ENCODE measurements at regions not wholly inside any gene's neighbourhood (a gene's known extent, or its start where the extent isn't known, plus 50 kb on each side); places are given as distances from the start of the nearest gene placed in this dataset.
"Not testable (repeated sequence)": the region's sequence is repeated elsewhere in the genome, so short reads cannot be mapped to it uniquely, and the experiment has no call there.

DNA sequence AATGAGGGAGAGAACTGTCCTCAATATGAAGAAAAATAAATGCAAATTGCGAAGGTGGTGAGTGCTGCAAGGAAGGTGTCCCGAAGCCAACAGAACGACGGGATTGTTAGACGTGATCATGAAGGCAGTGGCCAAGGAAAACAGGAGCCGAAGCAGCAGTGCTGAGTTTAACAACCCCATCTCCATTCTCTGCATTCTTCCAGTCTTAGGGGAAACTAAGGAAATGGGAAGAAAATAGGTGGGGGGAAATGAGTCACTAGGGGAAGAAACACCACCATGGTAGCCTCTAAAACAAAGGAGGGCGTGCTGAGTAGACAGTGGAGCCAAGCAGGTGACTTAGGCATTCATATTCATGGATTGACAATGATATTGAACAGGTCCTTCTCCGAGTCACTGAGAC is 192.2 kb upstream of the AKR1E2 start:
- DNase-seq: no peak

- DNase-seq: no peak
Observed at GRCh38 chr10:4633186-4633585, 192.8 kb upstream of the AKR1E2 start.

DNA sequence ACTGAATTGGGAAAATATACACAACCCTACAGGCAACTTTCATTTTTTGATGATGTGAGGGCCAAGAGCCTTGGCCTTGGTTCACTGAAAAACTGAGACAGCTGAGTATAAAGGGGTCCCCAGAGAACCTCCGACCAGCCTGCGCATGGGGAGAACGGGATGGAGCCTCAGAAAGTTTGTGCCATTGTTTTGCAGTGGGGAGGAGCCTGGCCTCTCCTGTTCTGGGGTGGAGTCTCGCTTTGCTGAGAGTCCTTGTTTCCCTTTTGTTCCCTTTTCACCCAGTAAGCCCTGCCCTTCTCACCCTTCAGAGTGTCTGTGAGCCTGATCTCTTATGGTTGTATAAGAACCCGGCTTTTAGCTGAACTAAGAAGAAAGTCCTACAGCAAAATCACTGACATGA is 193.2 kb upstream of the AKR1E2 start:
- no peak for DNase-seq

DNA sequence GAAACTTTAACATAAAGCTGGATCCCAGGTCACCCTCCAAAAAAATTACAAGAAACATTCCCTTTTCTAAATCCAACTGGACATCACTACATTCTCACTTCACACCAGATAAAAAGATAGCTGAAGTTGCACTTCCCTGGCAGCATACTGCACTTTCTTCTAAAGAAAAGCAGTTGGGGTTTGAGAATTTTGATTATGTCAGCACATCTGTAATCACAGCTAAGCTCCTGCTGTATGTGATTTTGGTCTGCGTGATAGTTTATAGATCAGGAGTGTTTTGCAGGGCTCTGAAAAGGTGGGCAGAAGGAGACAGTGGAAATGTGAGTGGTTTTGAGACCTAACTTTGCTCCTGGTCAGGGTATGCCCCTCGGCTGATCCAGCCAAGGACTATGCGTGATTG is 199.1 kb upstream of the AKR1E2 start:
- DNase-seq: no peak

GRCh38 chr10:4623757-4624420 is 202.1 kb upstream of the AKR1E2 start:
- DNase-seq: peak; percentile 30

- DNase-seq: no peak
Observed at GRCh38 chr10:4623200-4623599, 202.8 kb upstream of the AKR1E2 start.

- DNase-seq: peak; percentile 9
Observed at GRCh38 chr10:4622384-4622783, 203.6 kb upstream of the AKR1E2 start.

DNA sequence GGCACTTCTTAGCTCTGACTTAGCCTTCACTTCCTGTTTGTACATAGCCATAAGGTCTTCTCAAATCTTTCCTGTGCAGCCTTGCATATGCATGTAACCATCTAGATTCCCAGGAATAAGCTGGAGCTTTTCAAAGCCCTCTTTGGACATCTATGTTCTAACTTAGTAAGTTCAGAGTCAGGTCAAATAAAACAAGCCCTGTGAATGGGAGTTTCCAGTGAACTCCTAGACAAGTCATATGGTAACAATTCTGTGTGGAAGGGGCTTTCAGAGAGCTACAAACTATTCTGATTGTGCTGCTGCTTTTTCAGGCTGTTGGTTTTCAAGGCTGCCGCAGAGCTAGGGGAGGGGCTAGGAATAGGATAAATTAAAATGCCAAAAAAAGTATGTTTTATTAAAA is 208.4 kb upstream of the AKR1E2 start:
- no peak for DNase-seq

DNA sequence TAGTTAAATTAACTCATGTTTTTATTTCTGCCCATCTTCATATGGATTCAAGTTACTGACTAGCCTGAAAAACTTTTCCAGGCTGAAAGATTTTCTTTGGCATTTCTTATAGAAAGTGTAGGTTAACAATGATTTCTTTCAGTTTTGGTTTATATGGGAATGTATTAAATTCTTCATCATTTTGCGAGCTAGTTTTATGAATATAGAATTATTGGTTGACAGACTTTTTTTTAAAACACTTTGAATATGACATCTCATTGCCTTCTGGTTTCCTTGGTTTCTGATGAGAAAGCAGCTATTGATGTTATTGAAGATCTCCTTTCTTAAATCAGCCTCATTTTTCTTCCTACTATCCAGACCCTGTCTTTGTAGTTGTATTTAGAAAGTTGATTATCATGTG is 211.0 kb upstream of the AKR1E2 start:
- no peak for DNase-seq

DNA sequence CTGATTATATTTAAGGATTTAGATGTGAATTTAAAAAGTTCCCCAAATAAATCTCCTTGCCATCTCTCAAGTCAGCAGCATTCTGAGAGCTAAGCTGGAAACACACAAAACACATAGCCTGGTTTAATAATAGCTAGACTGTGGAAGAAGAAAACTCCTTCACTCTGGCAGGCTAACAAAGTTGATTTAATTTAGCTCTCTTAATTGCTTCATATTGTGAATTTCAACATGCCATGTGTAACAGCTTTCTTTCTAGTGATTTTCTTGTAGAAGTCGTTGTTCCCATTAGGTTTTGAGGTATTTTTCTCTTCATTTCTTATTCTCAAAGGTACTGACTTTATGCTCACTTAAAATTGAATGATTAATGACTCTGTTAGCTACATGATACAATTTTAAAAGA is 216.8 kb upstream of the AKR1E2 start:
- no peak for DNase-seq

GRCh38 chr10:4607681-4608080 is 218.3 kb upstream of the AKR1E2 start:
- DNase-seq: no peak

GRCh38 chr10:4606856-4607636 is 219.0 kb upstream of the AKR1E2 start:
- no peak for DNase-seq

DNA sequence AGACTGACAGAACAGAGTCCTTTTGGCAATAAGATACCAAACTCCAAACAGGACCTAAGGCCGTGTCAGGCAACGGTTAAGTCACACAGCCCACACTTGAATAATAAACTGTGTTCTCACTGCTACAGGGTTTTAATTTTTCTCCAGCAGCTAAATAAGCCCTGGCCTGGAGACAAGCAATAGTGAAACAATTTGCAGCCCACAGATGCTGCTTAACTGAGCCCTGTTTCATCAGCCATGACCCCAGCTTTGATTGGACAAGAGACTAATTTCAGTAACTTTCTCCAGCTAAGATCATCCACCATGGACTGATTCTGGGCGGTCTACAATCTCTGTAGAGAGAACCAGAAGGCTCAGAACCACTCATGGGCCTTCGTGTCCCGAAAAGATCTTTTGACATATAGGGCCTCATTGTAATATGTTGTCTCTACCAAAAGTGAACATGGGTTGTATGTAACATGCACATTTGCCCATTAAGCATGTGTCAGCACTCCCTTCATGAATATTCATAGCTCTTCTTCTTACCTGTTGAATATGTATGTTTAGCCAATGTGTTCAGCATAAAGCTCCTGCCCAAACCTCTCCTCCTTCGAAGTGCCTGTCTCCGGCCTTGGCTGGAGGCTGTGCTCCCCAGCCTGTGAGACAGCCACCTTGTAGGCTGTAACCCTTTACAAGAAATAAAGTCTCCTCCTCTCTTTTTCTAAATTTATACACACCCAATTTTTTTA is 223.1 kb upstream of the AKR1E2 start:
- no peak for DNase-seq

DNA sequence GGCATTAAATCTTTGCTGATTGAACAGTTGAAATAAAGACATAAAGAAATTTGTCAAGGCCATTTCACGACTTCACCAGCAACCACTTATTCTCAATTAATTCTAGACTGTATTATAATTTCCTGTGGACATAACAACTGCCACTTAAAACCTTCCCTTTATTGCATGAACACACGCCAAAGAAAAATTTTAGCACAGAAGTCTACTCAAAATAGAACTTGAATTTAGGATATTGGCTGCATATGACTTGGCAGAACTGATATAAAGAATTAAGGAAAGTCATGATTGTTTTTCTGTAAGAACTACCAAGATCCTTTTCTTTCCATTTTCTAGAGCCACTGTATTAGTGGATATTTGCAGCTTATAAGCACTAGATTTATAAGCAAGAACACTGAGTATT is 226.5 kb upstream of the AKR1E2 start:
- DNase-seq: no peak

DNA sequence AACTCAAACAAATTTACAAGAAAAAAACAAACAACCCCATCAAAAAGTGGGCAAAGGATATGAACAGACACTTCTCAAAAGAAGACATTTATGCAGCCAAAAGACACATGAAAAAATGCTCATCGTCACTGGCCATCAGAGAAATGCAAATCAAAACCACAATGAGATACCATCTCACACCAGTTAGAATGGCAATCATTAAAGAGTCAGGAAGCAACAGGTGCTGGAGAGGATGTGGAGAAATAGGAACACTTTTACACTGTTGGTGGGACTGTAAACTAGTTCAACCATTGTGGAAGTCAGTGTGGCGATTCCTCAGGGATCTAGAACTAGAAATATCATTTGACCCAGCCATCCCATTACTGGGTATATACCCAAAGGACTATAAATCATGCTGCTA is 228.1 kb upstream of the AKR1E2 start:
- not testable (repeated sequence) for DNase-seq

DNA sequence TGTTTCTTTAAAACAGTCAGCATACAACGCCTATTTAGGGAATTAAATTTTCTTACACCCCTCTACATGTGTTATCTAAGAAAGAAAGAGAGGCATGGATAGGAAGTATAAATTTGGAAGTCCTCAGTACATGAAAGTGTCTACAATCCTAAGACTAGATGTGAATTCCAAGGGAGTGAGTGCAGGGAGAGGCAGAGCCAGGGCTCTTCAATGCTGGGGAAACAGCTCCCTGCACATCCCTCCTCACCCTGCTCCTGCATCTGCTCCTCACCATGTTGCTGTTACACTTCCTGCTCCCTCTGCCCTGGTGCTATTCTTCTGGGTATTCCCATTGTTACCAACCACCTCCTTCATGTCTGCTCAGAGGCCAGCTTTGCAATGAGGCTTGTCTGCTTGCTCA is 229.1 kb upstream of the AKR1E2 start:
- peak; percentile 17 for DNase-seq

DNA sequence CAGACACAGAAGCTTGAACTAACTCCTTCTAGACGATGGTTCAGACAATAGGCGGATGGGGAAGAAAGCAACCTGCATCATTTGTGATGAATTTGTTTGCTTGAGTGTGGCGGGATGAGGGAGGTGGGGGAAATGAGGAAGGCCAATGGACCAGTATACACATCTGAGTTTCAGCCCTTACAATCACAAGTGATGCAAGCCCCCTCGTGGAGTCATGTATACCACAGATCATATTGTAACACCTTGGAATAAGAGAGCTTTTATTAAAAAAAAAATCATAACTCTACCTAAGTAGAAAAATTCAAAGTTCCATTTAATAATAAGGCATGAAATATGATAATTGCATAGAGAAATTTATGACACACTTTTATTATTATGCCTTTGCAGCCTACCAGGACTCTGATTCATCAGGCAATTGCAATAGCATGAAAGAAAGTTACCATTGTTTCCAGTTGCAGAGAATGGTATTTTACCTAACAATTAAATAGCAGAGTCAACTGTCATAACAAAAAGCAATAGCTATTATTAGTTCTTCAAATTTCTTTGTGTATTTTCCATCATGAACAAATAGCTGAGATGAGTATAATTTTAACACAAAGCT is 230.2 kb upstream of the AKR1E2 start:
- no peak for DNase-seq

GRCh38 chr10:4590807-4591206 is 235.2 kb upstream of the AKR1E2 start:
- no peak for DNase-seq

DNA sequence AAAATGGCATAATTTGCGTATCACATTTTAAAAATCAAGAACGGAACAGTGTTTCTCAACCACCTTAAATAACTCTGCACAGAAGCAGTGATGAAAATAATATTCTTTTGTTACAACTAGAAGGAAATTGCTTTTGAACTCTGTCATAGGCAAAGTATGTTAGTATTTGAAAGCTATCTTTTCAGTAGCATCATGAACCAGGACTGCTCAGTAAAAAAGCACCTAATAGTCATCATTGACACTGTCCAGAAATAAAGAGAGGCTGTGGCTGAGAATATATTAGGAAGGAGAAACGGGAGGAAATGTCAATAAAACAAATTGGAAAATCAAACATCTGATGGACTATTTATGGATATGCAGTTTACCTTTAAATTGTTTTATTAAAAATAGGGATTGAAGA is 237.2 kb upstream of the AKR1E2 start:
- DNase-seq: no peak

GRCh38 chr10:4587466-4587865 is 238.5 kb upstream of the AKR1E2 start:
- DNase-seq: no peak

- peak; percentile 54 for DNase-seq
Observed at GRCh38 chr10:4586776-4587175, 239.2 kb upstream of the AKR1E2 start.

GRCh38 chr10:4581929-4582328 is 244.1 kb upstream of the AKR1E2 start:
- DNase-seq: no peak

DNA sequence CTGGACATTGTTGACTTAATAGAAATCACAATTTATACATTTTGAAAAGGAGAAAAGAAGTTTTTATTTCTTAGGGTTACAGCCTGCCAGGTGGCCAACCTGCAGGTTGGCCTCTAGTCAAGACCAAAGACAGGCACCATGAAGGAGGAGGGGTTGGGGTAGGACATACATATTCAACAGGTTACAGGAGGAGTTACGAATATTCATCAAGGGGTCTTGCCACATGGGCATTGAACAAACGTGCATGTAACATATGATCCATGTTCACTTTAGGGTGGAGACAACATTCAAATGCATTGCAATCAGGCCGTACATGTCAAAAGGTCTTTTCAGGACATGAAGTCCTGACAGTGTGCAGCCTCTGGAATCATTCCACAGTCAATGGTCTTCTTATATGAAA is 246.2 kb upstream of the AKR1E2 start:
- DNase-seq: no peak

- no peak for DNase-seq
Observed at GRCh38 chr10:4576206-4576605, 249.8 kb upstream of the AKR1E2 start.

All from fibroblast of skin of right quadriceps (primary cell).